ENCODE measurements at regions not wholly inside any gene's neighbourhood (a gene's known extent, or its start where the extent isn't known, plus 50 kb on each side); places are given as distances from the start of the nearest gene placed in this dataset.

- TF ChIP-seq SPI1 (IDR thresholded peaks at IDR 0.05; ENCODE audit: borderline replicate concordance, insufficient read depth, low read depth, low read length) = peak; percentile 13; the same call in 1 of the 2 replicates
- TF ChIP-seq GABPA (IDR thresholded peaks at IDR 0.05; ENCODE audit: low read depth) = no peak
- no peak for TF ChIP-seq KLF5 (IDR thresholded peaks at IDR 0.05; ENCODE audit: partially characterized antibody)
- BruUV-seq (replicated peaks) = no TSS peak
- Histone ChIP-seq H2AFZ (ENCODE audit: control insufficient read depth, low read depth, low read length) (no peak overlapping the region), H3K9ac (ENCODE audit: control insufficient read depth, insufficient read depth, low read length) (no peak overlapping the region), H3K4me1 (ENCODE audit: control insufficient read depth, insufficient read depth, low read length) (no peaks in the 10 kb centered on the region), H3K4me3 (no peak overlapping the region), H3K79me2 (ENCODE audit: control insufficient read depth, insufficient read depth, low read length) (no peaks in the 10 kb centered on the region), H3K9me3 (replicated peaks; ENCODE audit: control insufficient read depth, insufficient read depth, low read length) (no peaks in the 10 kb centered on the region), H4K20me1 (ENCODE audit: control insufficient read depth, insufficient read depth) (no peaks in the 10 kb centered on the region), H3K27ac (ENCODE audit: control insufficient read depth, insufficient read depth) (no peak overlapping the region), H3K36me3 (ENCODE audit: control insufficient read depth in 2 of 2, insufficient read depth in 2 of 2, low read length in 1 of 2) (no peaks in the 10 kb centered on the region), H3K27me3 (replicated peaks in 1 of 2; ENCODE audit: control insufficient read depth in 2 of 2, insufficient read depth in 2 of 2, low read length in 1 of 2) (no peaks in the 10 kb centered on the region), H3K4me2 (ENCODE audit: control insufficient read depth, insufficient read depth) (no peak overlapping the region)
- intact Hi-C loops (cut with micrococcal nuclease; ENCODE audit: unreplicated experiment) = no loop called here
- POLR2A ChIA-PET = interaction anchor here (1.0 kb wide), 1 partner anchor 60 kb away, joined by 4 read pairs; no protein-coding TSS in a partner anchor
- peak; percentile 62 for ATAC-seq
- CTCF ChIA-PET = interaction anchor here (0.9 to 2.1 kb wide), 5 partner anchors 9 to 788 kb away, joined by 3 to 16 read pairs (median 4); no protein-coding TSS in a partner anchor
- RAD21 ChIA-PET (ENCODE audit: unreplicated experiment) = interaction anchor here (0.7 to 2.2 kb wide), 6 partner anchors 9 to 66 kb away, joined by 4 to 8 read pairs (median 6); no protein-coding TSS in a partner anchor
- no peak for DNase-seq (ENCODE audit: low read depth, low spot score)
- in situ Hi-C loops (cut with MboI) = loop anchor here (10.0 kb wide), 1 partner anchor 787 kb away; no protein-coding TSS in a partner anchor
- SMC1A ChIA-PET (ENCODE audit: uncharacterized antibody, unreplicated experiment) = interaction anchor here (0.6 to 2.7 kb wide), 9 partner anchors 10 to 109 kb away, joined by 3 to 20 read pairs (median 4); no protein-coding TSS in a partner anchor
- no peak for FAIRE-seq
- WGBS (ENCODE audit: insufficient coverage, insufficient replicate concordance, low lambda C conversion rate, missing lambda C conversion rate) = 6% methylated on average over 2 of the region's 2 CpGs
These were observed 280.3 kb downstream of the ADAMTS20 start for GRCh38 chr12:43271659-43272058.

GRCh38 chr12:43267818-43268217 lies 284.2 kb downstream of the ADAMTS20 start:
- intact Hi-C loops (cut with micrococcal nuclease; ENCODE audit: unreplicated experiment) = no loop called here
- WGBS (ENCODE audit: insufficient coverage, insufficient replicate concordance, low lambda C conversion rate, missing lambda C conversion rate) = 35% methylated on average over 3 of the region's 3 CpGs
- H3K79me2 ChIP-seq (ENCODE audit: control insufficient read depth, insufficient read depth, low read length) = no peaks in the 10 kb centered on the region
- H3K27ac ChIP-seq (ENCODE audit: control insufficient read depth, insufficient read depth) = no peak overlapping the region
- H2AFZ ChIP-seq (ENCODE audit: control insufficient read depth, low read depth, low read length) = no peak overlapping the region
- H3K9ac ChIP-seq (ENCODE audit: control insufficient read depth, insufficient read depth, low read length) = no peak overlapping the region
- FAIRE-seq = no peak
- ChIA-PET RAD21 (ENCODE audit: unreplicated experiment) (no interaction called here), SMC1A (ENCODE audit: uncharacterized antibody, unreplicated experiment) (interaction anchor here (0.5 to 1.1 kb wide), 3 partner anchors 14 to 148 kb away, joined by 3 read pairs; no protein-coding TSS in a partner anchor), POLR2A (no interaction called here), CTCF (interaction anchor here (0.9 to 3.4 kb wide), 4 partner anchors 14 to 70 kb away, joined by 3 to 15 read pairs (median 3); no protein-coding TSS in a partner anchor)
- ATAC-seq = no peak
- H3K4me3 ChIP-seq = no peak overlapping the region
- H3K4me2 ChIP-seq (ENCODE audit: control insufficient read depth, insufficient read depth) = no peak overlapping the region
- no peaks in the 10 kb centered on the region for H4K20me1 ChIP-seq (ENCODE audit: control insufficient read depth, insufficient read depth)
- in situ Hi-C loops (cut with MboI) = no loop called here
- DNase-seq (ENCODE audit: low read depth, low spot score) = no peak
- no peaks in the 10 kb centered on the region for H3K4me1 ChIP-seq (ENCODE audit: control insufficient read depth, insufficient read depth, low read length)
- no peaks in the 10 kb centered on the region for H3K27me3 ChIP-seq (replicated peaks in 1 of 2; ENCODE audit: control insufficient read depth in 2 of 2, insufficient read depth in 2 of 2, low read length in 1 of 2)
- H3K36me3 ChIP-seq (ENCODE audit: control insufficient read depth in 2 of 2, insufficient read depth in 2 of 2, low read length in 1 of 2) = no peaks in the 10 kb centered on the region
- BruUV-seq (replicated peaks) = no TSS peak
- H3K9me3 ChIP-seq (replicated peaks; ENCODE audit: control insufficient read depth, insufficient read depth, low read length) = no peaks in the 10 kb centered on the region
- TF ChIP-seq MLLT1 (IDR thresholded peaks at IDR 0.05) (no peak), STAT1 (conservative IDR thresholded peaks at IDR 0.05) (no peak), BACH1 (IDR thresholded peaks at IDR 0.05; ENCODE audit: borderline replicate concordance) (no peak), ELK1 (IDR thresholded peaks at IDR 0.05; ENCODE audit: low read depth, low read length) (no peak), MYB (IDR thresholded peaks at IDR 0.05; ENCODE audit: borderline replicate concordance, low read depth, low read length) (no peak), SRF (IDR thresholded peaks at IDR 0.05; ENCODE audit: low read depth in 2 of 2, low read length in 2 of 2) (no peak), ZBTB11 (CRISPR knock-in tag; IDR thresholded peaks at IDR 0.05) (no peak), SMARCA5 (IDR thresholded peaks at IDR 0.05) (no peak)

Measured in GM12878 (cell line).